Esophagus (tissue), 2 donors: ENCODE measurements at regions not wholly inside any gene's neighbourhood (a gene's known extent, or its start where the extent isn't known, plus 50 kb on each side); places are given as distances from the start of the nearest gene placed in this dataset.

Experiments used
- H3K27ac ChIP-seq, 2 donors: one replicate each; pipeline ENCODE4 v1.5.1; 2013; ENCODE audit warnings: low read depth in 2 of 2, mild to moderate bottlenecking in 2 of 2, inconsistent platforms in 1 of 2, low read length in 1 of 2, moderate library complexity in 1 of 2
- H3K27me3 ChIP-seq, 2 donors: one replicate each; pipeline ENCODE4 v1.6.1; 2013; ENCODE audit warnings: low read length in 2 of 2, control low read depth in 1 of 2, mild to moderate bottlenecking in 1 of 2; ENCODE audit not compliant: insufficient read depth in 2 of 2, control insufficient read depth in 1 of 2
- H3K36me3 ChIP-seq, 2 donors: one replicate each; pipeline ENCODE4 v1.6.1; 2013; ENCODE audit warnings: low read length in 1 of 2; ENCODE audit not compliant: control insufficient read depth in 2 of 2, insufficient read depth in 2 of 2
- H3K4me1 ChIP-seq, 2 donors: one replicate each; pipeline ENCODE4 v1.6.1; 2013; ENCODE audit warnings: low read length in 1 of 2; ENCODE audit not compliant: control insufficient read depth in 2 of 2, insufficient read depth in 2 of 2
- H3K4me3 ChIP-seq, 2 donors: one replicate each; pipeline ENCODE4 v1.5.1; 2013; ENCODE audit warnings: low read length in 2 of 2, mild to moderate bottlenecking in 2 of 2, low read depth in 1 of 2, moderate library complexity in 1 of 2
- H3K9me3 ChIP-seq, 2 donors: one replicate each; pipeline ENCODE4 v1.6.1; 2013; ENCODE audit warnings: mild to moderate bottlenecking in 2 of 2, low read depth in 1 of 2, low read length in 1 of 2, moderate library complexity in 1 of 2; ENCODE audit not compliant: control insufficient read depth in 2 of 2, insufficient read depth in 1 of 2
- WGBS, 2 donors: extraction: QIAGEN DNeasy Blood & Tissue Kit; methylation state at CpG; one replicate each; pipeline ENCODE4 v1.1.7; 2013; 5-methylcytosine and 5-hydroxymethylcytosine counted together
- donor health status: healthy with polysubstance abuse.
- donor health status: Bipolar disorder and iron deficiency.

- Histone ChIP-seq H3K36me3 (no peaks in the 10 kb centered on the region), H3K27me3 (no peaks in the 10 kb centered on the region), H3K4me1 (no peaks in the 10 kb centered on the region), H3K9me3 (no peaks in the 10 kb centered on the region), H3K27ac (no peak overlapping the region), H3K4me3 (no peak overlapping the region)
- WGBS, 2 donors: 65 to 70% methylated on average over 1 of the region's 1 CpG
These were observed 85.7 kb upstream of the SOX2 start for GRCh38 chr3:181626036-181626435.

GRCh38 chr3:181623924-181624694 lies 87.6 kb upstream of the SOX2 start:
- 35 to 45% methylated on average over 4 of the region's 4 CpGs for WGBS, 2 donors
- Histone ChIP-seq H3K27me3 (no peaks in the 10 kb centered on the region), H3K4me3 (no peak overlapping the region), H3K9me3 (no peaks in the 10 kb centered on the region), H3K36me3 (no peaks in the 10 kb centered on the region), H3K4me1 (no peaks in the 10 kb centered on the region), H3K27ac (no peak overlapping the region)

- Histone ChIP-seq H3K36me3 (no peaks in the 10 kb centered on the region), H3K27me3 (no peaks in the 10 kb centered on the region), H3K4me1 (no peaks in the 10 kb centered on the region), H3K27ac (no peak overlapping the region), H3K9me3 (no peaks in the 10 kb centered on the region), H3K4me3 (no peak overlapping the region)
- 63 to 68% methylated on average over 6 of the region's 6 CpGs for whole genome bisulfite sequencing, 2 donors
These were observed 89.4 kb upstream of the SOX2 start for GRCh38 chr3:181622365-181622764.

DNA sequence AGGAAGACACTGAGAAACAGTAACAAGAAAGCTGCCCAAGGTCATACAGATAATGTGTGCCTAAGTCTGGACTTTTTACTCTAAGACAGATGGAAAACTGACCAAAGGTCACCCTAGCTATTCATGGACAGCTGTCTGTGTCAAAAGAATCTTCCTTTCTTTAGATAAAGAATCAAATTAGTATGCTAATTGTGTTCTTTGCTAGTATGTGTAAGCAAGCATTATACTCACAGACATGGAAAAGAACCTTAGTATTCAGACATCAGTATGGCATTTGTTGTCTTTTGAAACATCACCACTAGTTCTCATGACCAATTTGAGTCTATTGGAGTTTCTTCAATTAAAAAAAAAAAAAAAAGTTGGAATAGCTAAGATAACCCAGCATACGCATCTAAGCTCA lies 91.8 kb upstream of the SOX2 start:
- H3K4me3 ChIP-seq: no peak overlapping the region
- H3K9me3 ChIP-seq: no peaks in the 10 kb centered on the region
- WGBS, 2 donors: 84 to 85% methylated on average over 1 of the region's 1 CpG

DNA sequence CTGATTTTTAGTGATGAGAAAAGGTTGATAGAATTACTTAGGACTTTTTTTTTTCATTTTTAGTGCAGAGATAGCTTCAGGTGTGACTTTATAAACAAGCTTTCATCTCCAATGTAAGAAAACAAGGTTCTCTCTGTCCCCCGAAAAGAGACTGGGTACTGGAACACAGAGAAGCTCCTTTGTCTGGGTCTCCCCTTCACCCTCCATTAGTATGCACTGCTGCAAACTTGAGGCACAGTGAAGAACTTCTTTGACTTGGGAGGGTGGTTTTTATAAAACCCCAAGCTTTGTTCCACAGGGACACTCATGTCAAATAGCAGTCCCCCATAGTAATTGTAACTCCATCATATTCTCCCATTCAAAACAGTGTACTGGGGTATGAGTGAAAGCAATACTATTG lies 93.5 kb upstream of the SOX2 start:
- Histone ChIP-seq H3K4me3 (no peak overlapping the region), H3K36me3 (no peaks in the 10 kb centered on the region), H3K27me3 (no peaks in the 10 kb centered on the region), H3K4me1 (no peaks in the 10 kb centered on the region), H3K27ac (no peak overlapping the region), H3K9me3 (no peaks in the 10 kb centered on the region)
- 81 to 82% methylated on average over 1 of the region's 1 CpG for WGBS, 2 donors

More for the DNA sequence above, 91.8 kb upstream of the SOX2 start:
- H3K36me3 ChIP-seq: no peaks in the 10 kb centered on the region
- no peak overlapping the region for H3K27ac ChIP-seq
- H3K27me3 ChIP-seq: no peaks in the 10 kb centered on the region
- H3K4me1 ChIP-seq: no peaks in the 10 kb centered on the region

- Histone ChIP-seq H3K27ac (no peak overlapping the region), H3K4me3 (no peak overlapping the region), H3K27me3 (no peaks in the 10 kb centered on the region), H3K4me1 (no peaks in the 10 kb centered on the region), H3K9me3 (no peaks in the 10 kb centered on the region), H3K36me3 (no peaks in the 10 kb centered on the region)
- WGBS, 2 donors: 78 to 87% methylated on average over 2 of the region's 2 CpGs
These were observed 95.3 kb upstream of the SOX2 start for GRCh38 chr3:181616088-181617070.

DNA sequence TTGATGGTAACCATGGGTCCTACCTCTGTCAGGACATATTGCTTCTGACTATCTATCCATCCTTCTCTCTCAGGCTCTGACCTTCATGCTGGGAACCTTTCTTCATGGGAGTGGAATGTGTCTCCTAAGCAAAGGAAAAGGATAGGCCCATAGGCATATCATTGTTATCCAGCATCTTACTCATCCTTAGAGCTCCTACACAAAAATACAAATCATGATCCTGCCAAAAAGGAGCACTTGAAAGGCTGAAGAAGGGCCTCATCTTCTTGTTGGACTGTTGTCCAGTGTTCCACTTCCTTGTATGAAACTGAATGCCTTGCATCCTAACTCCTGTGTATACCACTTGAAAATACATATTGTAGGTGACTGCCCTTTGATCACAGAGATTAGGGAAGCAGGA lies 96.1 kb upstream of the SOX2 start:
- Histone ChIP-seq H3K27me3 (no peaks in the 10 kb centered on the region), H3K4me1 (no peaks in the 10 kb centered on the region), H3K4me3 (no peak overlapping the region), H3K36me3 (no peaks in the 10 kb centered on the region), H3K9me3 (no peaks in the 10 kb centered on the region), H3K27ac (no peak overlapping the region)

GRCh38 chr3:181614878-181615277 lies 96.8 kb upstream of the SOX2 start:
- Histone ChIP-seq H3K27ac (no peak overlapping the region), H3K27me3 (no peaks in the 10 kb centered on the region), H3K4me1 (no peaks in the 10 kb centered on the region), H3K36me3 (no peaks in the 10 kb centered on the region), H3K4me3 (no peak overlapping the region), H3K9me3 (no peaks in the 10 kb centered on the region)

DNA sequence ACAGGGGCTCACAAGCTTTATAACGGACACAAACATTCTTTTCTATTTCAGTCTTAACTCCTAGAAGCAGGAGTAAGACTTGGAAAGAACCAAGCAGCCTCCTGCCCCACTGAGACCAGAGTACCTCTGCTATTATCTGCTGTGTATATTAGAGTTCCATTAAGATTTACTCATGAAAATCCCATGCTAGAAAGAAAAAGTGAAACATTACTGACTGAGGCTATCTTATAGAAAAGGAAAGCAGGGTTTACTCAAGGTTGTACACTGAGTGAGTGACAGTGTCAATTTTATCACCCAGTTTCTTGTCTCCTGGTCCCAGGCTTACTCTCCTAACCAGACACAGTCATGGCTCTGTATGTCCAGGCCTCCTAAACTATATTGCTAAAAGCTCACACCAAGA lies 97.9 kb upstream of the SOX2 start:
- H3K4me3 ChIP-seq: no peak overlapping the region
- H3K27me3 ChIP-seq: no peaks in the 10 kb centered on the region
- WGBS, 2 donors: 63 to 66% methylated on average over 1 of the region's 1 CpG
- no peaks in the 10 kb centered on the region for H3K9me3 ChIP-seq
- H3K4me1 ChIP-seq: no peaks in the 10 kb centered on the region
- H3K27ac ChIP-seq: no peak overlapping the region
- no peaks in the 10 kb centered on the region for H3K36me3 ChIP-seq
